PFSK-1 (cell line): ENCODE measurements at regions not wholly inside any gene's neighbourhood (a gene's known extent, or its start where the extent isn't known, plus 50 kb on each side); places are given as distances from the start of the nearest gene placed in this dataset.

ENCODE experiments used
- FOXP2 ChIP-seq: optimal IDR thresholded peaks from 2 replicates; pipeline ENCODE3; 2011; ENCODE audit warnings: borderline replicate concordance, control low read depth, inconsistent platforms; ENCODE audit not compliant: insufficient read depth; ENCODE audit errors: extremely low read length, extremely low read depth
- POLR2AphosphoS5 ChIP-seq: IDR thresholded peaks from 2 replicates; pipeline ENCODE4 v1.6.1; 2012; ENCODE audit warnings: low read depth, mild to moderate bottlenecking, control low read depth, low read length, moderate library complexity
- REST ChIP-seq, 2 experiments: IDR thresholded peaks; 2 replicates each; pipeline versions ENCODE4 v1.6.1 to v1.8.0; 2011 to 2012; ENCODE audit warnings: low read depth in 2 of 2, low read length in 2 of 2, control low read depth in 1 of 2, inconsistent platforms in 1 of 2, mild to moderate bottlenecking in 1 of 2, moderate library complexity in 1 of 2; ENCODE audit not compliant: insufficient read depth in 1 of 2
- SIN3A ChIP-seq: IDR thresholded peaks from 2 replicates; pipeline ENCODE4 v1.6.1; 2012; ENCODE audit warnings: mild to moderate bottlenecking, low read length, moderate library complexity, borderline replicate concordance; ENCODE audit not compliant: insufficient read depth
- TAF1 ChIP-seq: IDR thresholded peaks from 2 replicates; pipeline ENCODE4 v1.6.1; 2012; ENCODE audit warnings: low read length, control low read depth, borderline replicate concordance; ENCODE audit not compliant: insufficient read depth

- TF ChIP-seq TAF1 (no peak), SIN3A (no peak), POLR2AphosphoS5 (no peak), FOXP2 (no peak), REST (IDR thresholded peaks at IDR 0.05; ENCODE audit: insufficient read depth in 1 of 2, low read depth in 2 of 2, low read length in 2 of 2) (no peak)
These were observed 264.9 kb downstream of the LTN1 start for GRCh38 chr21:28727809-28728208.

GRCh38 chr21:28725396-28725795, 267.3 kb downstream of the LTN1 start:
- TF ChIP-seq FOXP2: no peak
- TF ChIP-seq SIN3A: no peak
- TF ChIP-seq REST (IDR thresholded peaks at IDR 0.05; ENCODE audit: insufficient read depth in 1 of 2, low read depth in 2 of 2, low read length in 2 of 2): no peak

- no peak for TF ChIP-seq REST (IDR thresholded peaks at IDR 0.05; ENCODE audit: insufficient read depth in 1 of 2, low read depth in 2 of 2, low read length in 2 of 2)
- TF ChIP-seq SIN3A: no peak
- TF ChIP-seq FOXP2: no peak
- TF ChIP-seq POLR2AphosphoS5: no peak
- TF ChIP-seq TAF1: no peak
These were observed 269.0 kb downstream of the LTN1 start for GRCh38 chr21:28723646-28724045.

GRCh38 chr21:28719723-28720122, 273.0 kb downstream of the LTN1 start:
- TF ChIP-seq POLR2AphosphoS5 (no peak), TAF1 (no peak), SIN3A (no peak), FOXP2 (no peak), REST (IDR thresholded peaks at IDR 0.05; ENCODE audit: insufficient read depth in 1 of 2, low read depth in 2 of 2, low read length in 2 of 2) (no peak)

GRCh38 chr21:28714777-28715464, 277.8 kb downstream of the LTN1 start:
- no peak for TF ChIP-seq FOXP2
- no peak for TF ChIP-seq TAF1
- no peak for TF ChIP-seq POLR2AphosphoS5
- TF ChIP-seq SIN3A: no peak
- TF ChIP-seq REST (IDR thresholded peaks at IDR 0.05; ENCODE audit: insufficient read depth in 1 of 2, low read depth in 2 of 2, low read length in 2 of 2): no peak
